Activated CD8-positive, alpha-beta memory T cell treated with anti-CD3 and anti-CD28 coated beads for 36 hours (primary cell): ENCODE measurements at regions not wholly inside any gene's neighbourhood (a gene's known extent, or its start where the extent isn't known, plus 50 kb on each side); places are given as distances from the start of the nearest gene placed in this dataset.

Experiments
- CTCF ChIA-PET: fragments of 350-600 bp; sonication (Branson Sonifier 250); formaldehyde crosslinking; loops from one replicate; lab custom pipeline; 2021; ENCODE audit warnings: antibody characterized with exemption; lab: Charles Lee
- POLR2A ChIA-PET: fragments of 350-600 bp; sonication (Branson Sonifier 250); formaldehyde crosslinking; loops from one replicate; lab custom pipeline; 2021; ENCODE audit warnings: antibody characterized with exemption; lab: Charles Lee

GRCh38 chr10:127797339-127797738 is 60.4 kb downstream of the FOXI2 start:
- ChIA-PET CTCF (no interaction called here), POLR2A (no interaction called here)

GRCh38 chr10:127798111-127798510 is 61.1 kb downstream of the FOXI2 start:
- CTCF ChIA-PET, result no interaction called here
- POLR2A ChIA-PET, result no interaction called here

- ChIA-PET CTCF (no interaction called here), POLR2A (no interaction called here)
These were observed 64.3 kb downstream of the FOXI2 start for GRCh38 chr10:127801302-127801701.

- CTCF ChIA-PET, result no interaction called here
- POLR2A ChIA-PET, result no interaction called here
These were observed 65.6 kb downstream of the FOXI2 start for GRCh38 chr10:127802531-127803095.

- ChIA-PET CTCF (no interaction called here), POLR2A (no interaction called here)
These were observed 67.7 kb downstream of the FOXI2 start for GRCh38 chr10:127804696-127805095.

- POLR2A ChIA-PET, result no interaction called here
- CTCF ChIA-PET, result no interaction called here
These were observed 69.0 kb downstream of the FOXI2 start for GRCh38 chr10:127805950-127806349.

GRCh38 chr10:127812041-127812440 is 75.1 kb downstream of the FOXI2 start:
- POLR2A ChIA-PET, result no interaction called here
- CTCF ChIA-PET, result interaction anchor here (1.0 kb wide), 1 partner anchor 230 kb away, joined by 3 read pairs; no protein-coding TSS in a partner anchor

GRCh38 chr10:127813290-127813689 is 76.3 kb downstream of the FOXI2 start:
- ChIA-PET CTCF (no interaction called here), POLR2A (no interaction called here)

GRCh38 chr10:127815147-127815546 is 77.6 kb downstream of the CLRN3 start:
- POLR2A ChIA-PET, result no interaction called here

GRCh38 chr10:127824826-127825225 is 67.9 kb downstream of the CLRN3 start:
- ChIA-PET CTCF (no interaction called here), POLR2A (no interaction called here)

More at GRCh38 chr10:127815147-127815546, 77.6 kb downstream of the CLRN3 start:
- CTCF ChIA-PET, result no interaction called here

GRCh38 chr10:127826154-127826725 is 66.5 kb downstream of the CLRN3 start:
- ChIA-PET POLR2A (no interaction called here), CTCF (no interaction called here)

GRCh38 chr10:127827354-127828140 is 65.2 kb downstream of the CLRN3 start:
- ChIA-PET POLR2A (no interaction called here), CTCF (no interaction called here)
